CD4-positive, alpha-beta T cell treated with Interferon alpha-2 for 1 hour (primary cell): ENCODE measurements at regions not wholly inside any gene's neighbourhood (a gene's known extent, or its start where the extent isn't known, plus 50 kb on each side); places are given as distances from the start of the nearest gene placed in this dataset.

Source experiments
- DNase-seq, 2 donors: peaks; one replicate each; pipeline ENCODE4 v3.0.0-alpha.2; 2020 to 2022

DNA sequence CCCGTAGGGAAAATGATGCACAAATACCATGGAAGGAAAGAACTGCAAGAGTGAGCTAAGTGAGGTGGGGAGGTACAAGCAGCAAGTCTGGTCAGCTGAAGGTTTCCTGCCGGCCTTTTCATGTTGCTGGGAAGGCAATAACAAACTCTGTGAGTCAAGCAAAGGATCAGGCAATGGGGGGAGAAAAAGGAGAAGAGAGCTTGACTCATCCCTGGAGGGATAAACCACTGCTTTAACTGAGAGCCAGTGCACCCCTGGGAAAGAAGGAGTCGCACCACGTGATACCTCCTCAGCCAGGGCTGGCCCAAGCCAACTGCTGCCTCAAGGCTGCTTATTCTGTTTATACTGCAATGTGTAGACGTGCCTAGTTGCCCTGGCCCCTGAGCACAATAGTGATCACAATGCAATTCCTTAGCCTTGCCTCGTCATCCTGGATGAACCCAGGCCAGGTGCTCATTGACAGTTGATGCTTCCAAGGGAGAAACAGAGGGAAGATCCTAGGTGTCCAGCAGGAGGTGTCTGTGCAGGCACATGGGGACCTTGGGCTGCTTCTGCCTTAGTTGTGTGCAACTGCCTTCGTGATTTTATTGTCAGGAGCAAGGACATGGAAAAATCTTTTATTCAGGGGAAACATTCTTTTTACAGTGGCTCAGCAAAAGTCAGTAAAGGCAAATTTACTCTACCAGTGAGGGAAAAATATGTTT lies 203.0 kb upstream of the TUT7 start:
- no peak for DNase-seq

DNA sequence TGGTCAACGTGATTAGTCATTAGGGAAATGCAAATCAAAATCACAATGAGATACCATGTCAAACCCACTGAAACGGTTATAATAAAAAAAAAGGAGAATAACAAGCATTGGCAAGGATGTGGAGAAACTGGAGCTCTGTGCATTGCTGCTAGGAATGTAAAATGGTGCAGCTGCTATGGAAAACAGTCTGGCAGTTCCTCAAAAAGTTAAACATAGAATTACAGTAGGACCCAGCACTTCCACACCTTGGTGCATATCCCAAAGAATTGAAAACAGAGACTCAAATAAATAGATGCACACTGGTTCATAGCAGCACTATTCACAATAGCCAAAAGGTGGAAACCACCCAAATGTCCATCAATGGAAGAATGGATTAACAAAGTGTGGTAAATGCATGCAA lies 201.5 kb upstream of the TUT7 start:
- DNase-seq, result no peak

DNA sequence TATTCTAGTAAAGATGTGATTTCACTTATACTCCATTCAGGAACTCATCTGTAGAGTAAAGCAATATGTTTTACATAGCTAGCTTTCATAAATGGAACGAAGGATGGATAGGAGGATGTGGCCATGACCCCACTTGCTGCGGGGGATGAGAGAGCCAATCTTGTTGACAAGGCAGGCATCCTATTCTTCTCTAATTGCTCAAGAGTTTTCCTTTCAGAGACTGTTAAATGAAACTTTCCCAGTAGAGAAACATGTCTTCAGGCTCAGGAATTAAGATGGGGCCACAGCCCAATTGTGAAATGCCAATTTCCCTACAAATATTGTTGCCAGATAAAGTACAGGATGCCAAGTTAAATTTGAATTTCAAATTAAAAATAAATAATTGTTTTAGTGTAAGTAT lies 196.2 kb upstream of the TUT7 start:
- DNase-seq, result no peak

DNA sequence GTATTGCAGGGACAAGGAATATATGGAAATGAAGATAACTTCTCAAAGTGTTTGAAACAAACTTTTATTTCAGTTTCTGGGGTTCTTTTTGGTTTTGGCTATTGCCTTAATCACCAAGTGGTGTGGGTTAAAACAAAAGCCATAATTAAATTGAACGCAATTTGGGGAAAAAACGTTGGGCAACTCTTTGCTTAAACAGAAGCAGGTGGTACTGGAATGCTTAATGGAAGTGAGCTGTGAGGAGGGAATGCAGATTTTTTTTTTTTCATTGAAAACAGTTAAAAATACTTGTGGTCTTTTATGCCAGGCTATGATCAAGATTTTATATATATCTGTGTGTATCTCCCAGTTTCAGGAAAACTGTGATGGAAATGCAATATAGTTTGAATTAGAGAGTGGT lies 195.7 kb upstream of the TUT7 start:
- no peak for DNase-seq

DNA sequence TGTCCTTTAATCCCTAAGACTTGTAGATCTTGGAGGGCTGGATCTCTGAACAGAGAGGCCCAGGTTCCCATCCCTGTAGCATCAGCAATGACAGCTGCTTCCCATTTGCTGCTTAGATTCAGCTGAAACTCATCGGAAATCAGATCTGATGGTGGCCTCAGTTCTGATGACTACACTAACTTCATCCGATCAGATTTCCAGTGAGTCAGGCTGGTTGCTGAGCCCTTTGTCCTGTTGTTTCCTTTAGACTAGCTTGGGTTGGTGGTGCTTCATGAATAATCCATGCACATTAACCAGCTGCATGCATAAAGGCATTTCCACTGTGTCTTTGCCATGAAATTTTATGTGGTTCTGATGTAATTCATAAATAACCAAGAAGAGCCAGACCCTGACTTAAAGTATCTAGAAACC lies 195.2 kb upstream of the TUT7 start:
- no peak for DNase-seq

DNA sequence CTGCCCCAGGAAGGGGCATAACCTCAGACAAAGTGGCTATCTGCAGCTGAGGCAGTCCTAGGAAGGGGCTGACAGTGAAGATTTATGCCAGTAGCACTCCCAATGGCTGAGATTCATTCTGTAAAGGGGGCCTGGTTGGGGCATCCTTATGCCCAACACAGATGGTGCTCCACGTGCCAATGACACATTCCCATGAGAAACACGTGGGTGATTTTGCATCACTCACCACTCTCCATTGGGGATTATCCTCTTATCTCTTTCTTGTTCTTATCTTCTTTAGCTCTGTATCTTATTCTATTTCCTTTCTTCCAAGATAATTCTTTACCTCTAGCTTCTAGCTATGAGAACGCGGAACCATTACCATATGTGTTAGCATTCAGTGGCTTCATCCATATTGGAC lies 194.0 kb upstream of the TUT7 start:
- DNase-seq, result no peak

DNA sequence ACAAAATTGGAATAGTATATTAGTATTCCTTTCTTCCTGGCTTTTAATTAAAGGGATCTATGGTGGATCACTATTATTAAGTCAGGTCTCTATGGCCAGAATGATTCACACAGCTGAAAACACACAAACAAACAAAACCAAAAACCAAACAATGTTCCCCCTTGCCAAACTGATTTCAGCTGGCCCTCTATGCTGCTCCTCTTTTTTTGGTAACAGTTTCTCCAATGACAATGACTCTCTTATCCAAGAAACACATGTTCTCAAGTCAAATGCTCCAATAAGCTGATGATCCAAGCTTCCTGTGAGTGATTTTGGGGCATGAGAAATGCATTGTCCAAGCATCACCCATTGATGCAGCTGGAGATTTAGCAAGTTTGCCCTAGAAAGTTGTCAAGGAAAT lies 193.4 kb upstream of the TUT7 start:
- DNase-seq, result no peak

DNA sequence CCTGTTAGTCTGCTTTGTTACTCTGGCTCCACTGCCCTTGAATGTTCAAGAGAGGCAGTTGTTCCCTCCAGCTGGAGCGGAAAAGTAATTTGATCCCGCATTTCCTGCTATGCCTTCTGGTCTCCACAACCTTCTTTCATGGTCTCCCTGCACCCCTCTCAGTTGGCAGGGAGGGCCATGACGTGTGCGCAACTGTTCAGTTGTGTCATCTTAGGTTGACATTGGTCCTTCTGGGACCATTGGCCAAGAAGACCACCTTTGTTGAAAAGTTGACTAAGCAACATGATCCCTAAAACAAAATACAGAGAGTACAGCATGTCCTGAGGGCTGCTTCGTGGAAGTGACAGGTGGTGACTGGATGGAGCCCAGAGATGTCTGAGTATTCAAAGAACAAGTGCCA lies 192.5 kb upstream of the TUT7 start:
- no peak for DNase-seq

DNA sequence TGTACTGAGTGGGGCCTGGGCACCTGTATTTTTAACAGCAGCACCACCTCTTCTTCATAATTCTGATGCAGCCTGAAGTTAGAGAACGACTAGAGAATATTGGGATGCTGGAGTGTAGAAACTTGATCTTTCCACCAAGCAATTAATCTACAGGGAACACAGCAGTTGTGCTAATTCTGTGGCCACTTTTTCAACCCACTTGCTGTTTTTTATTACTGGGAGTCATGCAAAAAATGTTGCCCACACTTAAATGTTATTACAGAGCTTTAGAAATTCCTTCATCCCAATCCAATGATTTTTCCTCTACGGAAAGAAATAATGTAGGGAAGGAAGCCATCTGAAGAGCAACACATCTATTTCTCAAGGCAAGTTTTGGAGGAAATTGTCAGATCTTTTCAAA lies 190.9 kb upstream of the TUT7 start:
- no peak for DNase-seq

DNA sequence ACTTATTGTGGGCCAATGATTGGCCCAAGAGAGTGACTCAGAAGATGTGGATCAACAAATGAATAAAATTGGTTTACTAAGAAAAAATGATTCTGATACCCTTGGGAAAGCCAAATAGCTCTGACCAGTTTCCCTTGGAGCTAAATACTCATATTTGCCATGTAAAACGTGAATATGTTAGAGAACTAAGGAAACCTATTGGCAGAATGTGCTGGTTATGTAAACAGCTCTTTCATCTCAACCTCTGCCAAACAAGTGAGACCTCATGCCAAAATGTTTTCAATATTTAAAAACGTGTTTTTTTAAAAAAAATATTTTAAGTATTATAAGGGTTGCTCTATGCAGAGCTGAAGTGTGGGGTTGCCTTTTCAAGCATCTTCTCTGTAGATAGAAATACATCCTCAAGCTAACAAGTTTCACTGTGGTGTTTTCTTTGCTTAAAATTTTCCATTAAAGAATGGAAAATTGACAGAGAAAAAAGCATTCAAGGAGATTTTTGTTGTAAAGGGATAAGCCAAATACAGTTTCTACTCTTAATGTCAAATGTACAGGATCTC lies 186.9 kb upstream of the TUT7 start:
- no peak for DNase-seq

DNA sequence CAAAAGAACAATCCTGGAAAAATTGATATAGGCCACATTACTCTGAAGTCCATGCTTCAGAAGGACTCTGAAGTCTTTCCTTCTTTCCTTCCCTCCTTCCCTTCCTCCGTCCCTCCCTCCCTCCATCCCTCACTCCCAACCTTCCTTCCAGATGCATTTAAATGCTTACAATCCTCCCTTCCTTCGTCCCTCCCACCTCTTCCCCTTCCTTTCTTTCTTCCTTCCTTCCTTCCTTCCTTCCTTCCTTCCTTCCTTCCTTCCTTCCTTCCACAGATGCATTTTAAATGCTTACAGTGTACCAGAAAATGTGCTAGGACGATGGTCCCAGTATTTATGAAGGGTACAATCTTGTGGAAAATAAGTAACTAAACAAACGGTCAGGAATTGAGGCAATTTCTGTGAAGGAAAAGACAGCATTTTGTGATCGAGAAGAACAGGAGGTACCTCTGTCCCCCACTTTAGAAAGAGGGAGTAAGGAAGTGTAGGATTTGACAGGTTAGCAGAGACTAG lies 181.3 kb upstream of the TUT7 start:
- DNase-seq, result no peak

DNA sequence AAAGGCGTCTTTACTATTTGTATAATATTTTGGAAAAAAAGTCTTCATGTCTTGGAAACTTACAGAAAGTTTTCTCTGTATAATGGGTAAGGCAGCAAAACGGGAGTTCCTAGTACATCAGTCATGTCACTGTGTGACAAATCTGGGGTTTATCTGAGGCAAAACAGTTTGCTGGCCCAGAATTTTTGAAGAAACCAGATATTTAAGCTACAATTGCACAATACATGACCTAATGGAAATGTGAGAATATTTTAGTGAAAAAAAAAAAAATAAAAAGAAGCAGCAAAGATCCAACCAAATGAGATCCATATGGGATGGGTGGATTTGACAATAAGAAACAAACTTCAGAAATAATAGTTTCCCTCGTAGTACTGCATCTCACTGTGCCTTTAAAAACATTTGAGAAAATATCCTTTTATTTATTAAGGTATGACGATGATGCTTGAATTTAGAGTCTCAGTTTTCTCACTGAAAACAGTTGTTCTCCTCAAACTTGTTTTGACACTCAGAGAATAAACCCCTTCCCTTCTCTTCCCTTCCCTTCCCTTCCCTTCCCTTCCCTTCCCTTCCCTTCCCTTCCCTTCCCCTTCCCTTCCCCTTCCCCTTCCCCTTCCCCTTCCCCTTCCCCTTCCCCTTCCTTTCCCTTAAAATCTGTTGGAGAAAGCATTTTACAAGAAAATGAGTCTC lies 180.5 kb upstream of the TUT7 start:
- DNase-seq, result no peak

DNA sequence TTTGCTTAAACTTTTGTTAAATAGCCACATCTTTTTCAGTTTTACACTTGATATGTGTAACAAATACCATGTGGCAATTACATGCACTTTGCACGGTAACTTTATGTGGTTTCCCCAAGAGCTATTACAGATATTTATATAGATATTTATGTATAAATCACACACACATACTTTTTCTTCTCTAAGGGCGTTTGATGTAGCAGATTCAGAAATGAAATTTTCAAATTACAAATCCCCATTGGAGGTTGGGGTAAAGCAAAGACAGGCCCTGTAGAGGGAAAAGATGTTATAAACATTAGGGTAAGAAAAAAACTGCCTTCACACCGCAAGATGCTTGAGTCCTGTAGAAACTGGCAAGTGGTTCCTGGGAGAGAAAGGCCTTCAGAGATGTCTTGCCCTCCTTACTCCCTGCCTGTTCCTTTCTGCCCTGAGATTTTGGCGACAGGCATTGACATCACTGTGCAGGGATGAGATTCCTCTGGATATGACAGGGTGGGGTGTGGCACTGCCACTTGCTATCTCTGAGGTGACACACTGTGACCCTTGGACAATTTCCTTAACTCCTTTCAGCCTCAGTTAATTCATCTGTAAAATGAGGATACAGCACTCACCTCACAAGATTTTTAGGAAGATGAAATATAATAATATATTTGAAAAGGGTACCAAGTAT lies 177.9 kb upstream of the TUT7 start:
- DNase-seq, result no peak

DNA sequence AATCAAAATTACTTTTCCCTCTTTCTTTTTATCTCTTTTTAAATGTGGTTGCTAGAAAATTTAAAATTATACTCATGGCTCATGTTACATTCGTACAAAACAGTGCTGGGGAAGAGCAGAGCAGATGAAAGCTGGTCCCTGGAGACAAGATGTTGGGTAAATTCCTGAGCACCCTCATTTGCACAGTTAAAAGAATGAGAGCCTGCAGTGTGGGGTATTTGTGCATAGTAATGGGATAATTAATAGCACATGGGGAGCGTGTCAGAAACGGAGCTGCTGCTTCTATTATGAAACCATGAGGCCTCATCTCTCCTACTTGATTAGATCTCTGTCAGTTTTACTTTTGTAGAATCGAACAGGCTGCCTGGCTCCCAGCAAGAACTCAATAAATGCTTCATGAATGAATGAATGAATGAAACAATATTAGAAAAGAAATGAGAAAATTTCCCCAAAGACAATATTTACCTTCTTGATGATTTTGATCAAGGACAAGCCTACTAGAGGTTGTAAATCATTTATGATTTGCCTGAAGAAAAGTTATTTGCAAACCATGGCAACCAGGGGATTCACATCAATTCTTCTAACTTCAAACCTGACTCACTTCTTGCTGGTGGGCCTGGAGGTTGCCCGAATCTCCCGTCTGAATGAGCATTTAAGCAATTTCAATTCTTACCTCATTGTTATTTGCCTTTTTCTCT lies 177.2 kb upstream of the TUT7 start:
- DNase-seq, result no peak

DNA sequence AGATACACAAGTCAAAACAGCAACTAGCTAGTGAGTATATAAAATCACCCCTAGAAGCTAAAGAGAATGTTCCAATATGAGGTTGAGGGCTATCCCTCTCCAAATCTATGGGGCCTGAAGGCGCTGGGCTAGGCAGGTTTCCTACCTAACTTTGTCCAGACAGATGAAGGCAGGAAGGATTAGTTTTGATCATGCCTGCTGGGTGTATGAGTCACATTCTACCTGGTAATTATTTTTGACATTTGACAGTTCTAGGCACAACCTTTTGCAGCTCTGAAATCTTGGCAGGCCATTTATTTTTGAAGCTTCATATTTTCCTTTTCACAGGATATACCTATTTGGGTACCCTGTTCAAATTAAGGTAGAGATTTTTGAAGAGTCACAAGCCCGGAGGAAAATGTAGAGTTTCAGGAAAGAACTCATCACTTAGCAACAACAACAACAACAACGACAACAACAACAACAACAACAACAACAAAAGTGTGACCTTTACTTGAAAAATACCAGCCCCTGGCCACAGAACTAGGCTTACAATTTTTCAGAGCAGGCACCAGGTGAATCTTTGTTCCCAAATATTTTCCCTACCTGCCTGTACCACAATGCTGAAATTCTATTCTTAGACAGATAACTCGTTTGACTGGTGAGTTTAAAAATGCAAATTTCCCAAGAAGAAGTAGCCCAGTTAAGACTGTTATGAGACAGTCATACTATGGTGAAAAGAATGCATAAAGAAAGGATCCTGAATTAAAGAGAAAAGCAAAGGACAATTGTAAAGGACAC lies 175.5 kb upstream of the TUT7 start:
- no peak for DNase-seq

DNA sequence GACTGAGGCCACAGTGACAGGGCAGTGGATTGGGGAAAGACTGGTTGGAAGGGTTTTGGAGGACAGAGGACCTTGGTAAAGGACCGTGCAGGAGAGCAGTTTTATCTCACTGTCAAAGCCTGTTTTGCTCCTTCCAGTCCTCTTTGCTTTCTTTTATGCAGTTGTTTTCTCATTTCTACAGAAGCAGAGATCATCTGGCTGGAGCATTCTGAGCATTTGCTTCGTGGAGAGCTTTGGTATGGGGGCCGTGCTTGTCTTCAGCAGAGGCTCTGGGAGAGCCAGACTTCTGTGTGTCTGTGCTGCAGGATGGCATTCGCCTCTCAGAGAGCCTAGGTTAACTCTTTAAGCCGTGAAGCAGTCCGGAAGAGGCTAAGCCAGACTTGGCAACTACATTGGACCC lies 171.8 kb upstream of the TUT7 start:
- no peak for DNase-seq

DNA sequence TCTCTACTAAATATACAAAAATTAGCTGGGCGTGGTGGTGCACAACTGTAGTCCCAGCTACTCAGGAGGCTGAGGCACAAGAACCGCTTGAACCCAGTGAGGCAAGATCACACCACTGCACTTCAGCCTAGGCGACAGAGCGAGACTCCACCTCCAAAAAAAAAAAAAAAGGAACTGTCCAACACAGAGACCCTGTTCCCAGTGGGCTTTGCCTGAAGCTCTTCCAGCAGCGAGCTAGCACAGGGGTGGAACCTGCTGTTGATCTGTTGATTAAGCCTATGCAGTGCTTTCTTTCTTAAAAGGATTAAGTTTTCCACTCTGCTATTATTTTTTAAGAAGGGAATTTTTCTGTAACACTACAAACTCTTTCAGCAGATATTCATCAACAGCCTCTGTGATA lies 171.0 kb upstream of the TUT7 start:
- no peak for DNase-seq

DNA sequence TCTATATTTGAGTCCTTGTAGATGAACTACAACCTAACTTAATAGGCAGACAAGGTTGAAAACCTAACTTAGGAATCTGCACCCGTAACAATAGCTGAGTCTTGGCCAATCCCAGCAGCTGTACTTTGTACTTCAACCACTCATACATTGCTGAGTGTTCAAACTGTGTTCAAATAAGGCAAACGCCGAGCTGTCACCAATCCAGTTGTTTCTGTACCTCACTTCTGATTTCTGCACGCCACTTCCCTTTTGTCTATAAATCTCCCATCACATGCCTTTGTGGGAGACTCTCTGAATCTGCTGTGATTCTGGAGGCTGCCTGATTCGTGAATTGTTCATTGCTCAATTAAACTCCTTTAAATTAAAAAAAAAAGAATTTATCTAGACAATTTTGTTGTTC lies 167.8 kb upstream of the TUT7 start:
- no peak for DNase-seq

DNA sequence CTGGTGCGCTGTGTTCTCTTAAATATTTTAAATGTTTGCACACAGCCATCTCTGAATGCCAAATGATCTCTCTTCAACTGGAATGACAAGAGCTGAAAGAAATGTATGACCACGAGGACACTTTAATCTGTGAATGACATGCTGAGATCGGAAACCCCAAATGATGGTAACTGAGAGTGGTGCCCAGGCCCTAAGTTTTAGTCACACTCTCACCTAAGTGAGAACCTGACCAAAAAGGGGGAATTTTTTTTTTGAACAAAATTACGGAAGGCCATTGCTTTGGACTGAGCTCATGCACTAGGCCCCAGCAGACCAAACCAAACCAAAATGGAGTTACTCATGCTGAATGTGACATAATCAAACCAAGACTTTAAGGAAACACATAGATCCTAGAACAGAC lies 167.1 kb upstream of the TUT7 start:
- DNase-seq, result no peak

DNA sequence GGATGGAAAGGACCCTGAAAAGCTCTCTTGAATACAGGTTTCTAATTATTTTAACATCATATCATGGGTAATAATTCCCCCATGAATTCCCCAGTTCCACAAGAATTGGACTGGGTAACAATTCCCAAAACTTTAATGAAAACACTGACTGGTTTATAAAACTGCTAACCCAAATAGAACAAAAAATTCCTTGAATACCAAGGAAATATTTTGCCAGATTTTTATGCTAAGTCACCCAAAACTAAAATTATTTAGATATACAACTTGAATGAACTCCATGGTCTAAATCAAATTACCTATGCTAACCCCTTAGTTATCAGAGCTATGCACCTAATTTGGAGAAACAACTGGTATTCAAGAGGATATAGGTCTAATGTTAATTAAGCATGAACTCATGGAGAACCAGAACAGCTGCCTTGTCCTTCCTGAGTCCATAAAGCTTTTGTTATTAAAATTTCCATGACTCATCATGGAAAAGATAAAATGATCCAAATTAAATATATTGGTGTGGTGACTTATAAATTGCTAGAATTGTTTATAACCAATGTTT lies 164.9 kb upstream of the TUT7 start:
- DNase-seq, result no peak

DNA sequence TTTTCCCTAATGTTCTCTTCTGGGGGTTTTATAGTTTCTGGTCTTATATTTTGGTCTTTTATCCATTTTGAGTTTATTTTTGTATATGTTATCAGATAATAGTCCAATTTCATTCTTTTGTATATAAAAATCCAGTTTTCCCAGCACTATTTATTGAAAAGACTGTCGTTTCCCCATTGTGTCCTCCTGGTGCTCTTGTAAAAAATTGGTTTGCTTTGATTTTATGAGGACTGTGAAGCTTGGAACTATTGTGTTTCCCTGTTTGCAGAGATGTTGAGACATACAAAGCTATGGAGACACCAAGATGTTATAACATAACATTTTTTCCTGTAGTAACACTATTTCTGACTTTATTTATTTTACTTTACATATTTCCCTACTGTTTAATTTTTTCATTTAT lies 163.3 kb upstream of the TUT7 start:
- DNase-seq, result no peak

DNA sequence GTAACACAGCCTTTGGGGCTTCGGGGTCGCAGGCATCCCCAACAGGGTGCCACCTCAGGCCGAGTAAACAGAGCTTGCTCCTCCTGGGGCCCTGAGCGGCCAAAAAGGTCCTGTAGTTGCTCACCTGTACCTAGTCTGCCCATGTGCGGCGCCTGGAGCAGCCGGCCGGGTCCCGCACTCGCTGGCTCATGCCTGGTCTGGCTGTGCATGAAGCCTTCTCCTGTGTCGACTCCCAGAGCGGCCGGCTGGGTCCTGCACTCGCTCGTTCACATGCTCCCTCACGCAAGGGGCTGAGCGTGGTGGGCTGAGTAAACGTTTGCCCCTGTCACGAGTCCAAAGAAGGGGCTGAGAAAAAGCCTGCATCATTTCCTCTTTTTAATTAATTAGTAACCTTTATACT lies 162.4 kb upstream of the TUT7 start:
- DNase-seq, result no peak
